ENCODE measurements at regions not wholly inside any gene's neighbourhood (a gene's known extent, or its start where the extent isn't known, plus 50 kb on each side); places are given as distances from the start of the nearest gene placed in this dataset.

DNA sequence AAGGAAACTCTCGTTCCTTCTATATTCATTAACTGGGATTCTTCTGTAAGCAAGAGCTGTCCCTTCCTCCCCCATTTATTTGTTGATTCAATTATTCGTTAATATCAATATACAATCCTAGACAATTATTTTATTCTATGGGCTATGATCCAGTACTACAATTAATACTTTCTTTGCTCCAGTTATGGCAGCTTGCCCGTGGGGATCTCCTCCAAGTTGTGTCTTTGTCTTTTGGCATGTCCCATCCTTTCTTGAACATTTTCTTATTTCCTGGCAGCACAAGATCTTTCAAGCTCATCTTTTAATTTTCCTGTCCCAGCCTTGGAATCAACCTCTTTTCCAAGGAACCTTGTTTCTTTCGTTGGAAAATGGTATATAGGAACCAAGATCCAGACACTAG lies 249.3 kb downstream of the GAS1 start:
- TF ChIP-seq GATA3 (IDR thresholded peaks at IDR 0.05; ENCODE audit: low read depth, low read length) = no peak
- TF ChIP-seq GATA2 (IDR thresholded peaks at IDR 0.05; ENCODE audit: low read depth, low read length) = no peak
